NCI-H526 (cell line): ENCODE measurements at regions not wholly inside any gene's neighbourhood (a gene's known extent, or its start where the extent isn't known, plus 50 kb on each side); places are given as distances from the start of the nearest gene placed in this dataset.
"Not testable (repeated sequence)": the region's sequence is repeated elsewhere in the genome, so short reads cannot be mapped to it uniquely, and the experiment has no call there.

ENCODE experiments used
- DNase-seq, 2 experiments: peaks; one replicate each; lab custom pipeline; 2025; lab: John Stamatoyannopoulos, UW

GRCh38 chr4:78691971-78692821, 84.0 kb upstream of the BMP2K start:
- no peak for DNase-seq

DNA sequence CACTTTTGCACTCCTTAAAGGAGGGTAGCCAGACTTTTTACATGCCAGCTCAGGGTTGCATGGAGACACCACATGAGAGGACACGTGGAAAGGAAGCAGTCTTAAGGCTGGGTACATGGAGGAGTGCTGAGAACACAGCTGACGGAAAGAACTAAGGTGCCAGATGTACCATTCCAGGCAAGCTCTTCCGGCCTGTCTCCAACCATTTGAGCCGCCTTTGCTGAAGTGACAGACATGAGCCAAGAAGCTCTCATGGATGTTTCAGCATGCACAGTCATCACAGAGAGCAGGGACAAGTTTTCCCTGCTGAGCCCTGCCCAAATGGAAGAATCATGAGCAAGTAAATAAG, 83.4 kb upstream of the BMP2K start:
- no peak for DNase-seq

GRCh38 chr4:78693777-78694456, 82.2 kb upstream of the BMP2K start:
- DNase-seq, result no peak

DNA sequence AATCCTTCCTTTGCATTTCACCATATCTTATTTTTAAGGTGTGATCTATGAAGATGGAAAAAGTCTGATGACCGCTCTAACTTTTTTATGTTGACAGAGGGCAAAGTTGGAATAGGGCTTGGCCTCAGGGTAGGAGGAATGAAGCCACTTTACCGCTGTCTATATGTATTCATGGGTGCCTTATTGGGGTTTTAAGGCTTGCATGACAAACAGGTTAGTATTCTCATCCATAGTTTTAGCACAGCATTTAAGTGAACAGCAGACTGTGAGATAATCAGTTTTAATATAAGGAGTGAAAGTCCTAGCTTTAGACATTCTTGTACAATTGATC, 81.7 kb upstream of the BMP2K start:
- no peak for DNase-seq

- DNase-seq, result no peak
Measured at GRCh38 chr4:78695910-78696309, 80.2 kb upstream of the BMP2K start.

- no peak for DNase-seq
Measured at GRCh38 chr4:78703079-78703478, 73.1 kb upstream of the BMP2K start.

DNA sequence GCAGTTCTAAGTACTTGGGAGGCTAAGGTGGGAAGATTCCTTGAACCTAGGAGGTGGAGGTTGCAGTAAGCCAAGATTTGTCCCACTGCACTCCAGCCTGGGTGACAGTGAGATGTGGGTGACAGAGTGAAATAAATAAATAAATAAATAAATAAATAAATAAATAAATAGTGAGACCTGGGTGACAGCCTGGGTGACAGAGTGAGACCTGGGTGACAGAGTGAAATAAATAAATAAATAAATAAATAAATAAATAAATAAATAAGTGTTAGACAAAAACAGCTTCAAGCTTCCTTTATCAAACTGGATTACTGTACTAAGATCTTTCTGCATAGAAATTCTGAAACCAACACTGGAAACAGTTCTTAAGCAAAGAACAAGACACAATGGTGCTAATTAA, 71.8 kb upstream of the BMP2K start:
- DNase-seq, result no peak

DNA sequence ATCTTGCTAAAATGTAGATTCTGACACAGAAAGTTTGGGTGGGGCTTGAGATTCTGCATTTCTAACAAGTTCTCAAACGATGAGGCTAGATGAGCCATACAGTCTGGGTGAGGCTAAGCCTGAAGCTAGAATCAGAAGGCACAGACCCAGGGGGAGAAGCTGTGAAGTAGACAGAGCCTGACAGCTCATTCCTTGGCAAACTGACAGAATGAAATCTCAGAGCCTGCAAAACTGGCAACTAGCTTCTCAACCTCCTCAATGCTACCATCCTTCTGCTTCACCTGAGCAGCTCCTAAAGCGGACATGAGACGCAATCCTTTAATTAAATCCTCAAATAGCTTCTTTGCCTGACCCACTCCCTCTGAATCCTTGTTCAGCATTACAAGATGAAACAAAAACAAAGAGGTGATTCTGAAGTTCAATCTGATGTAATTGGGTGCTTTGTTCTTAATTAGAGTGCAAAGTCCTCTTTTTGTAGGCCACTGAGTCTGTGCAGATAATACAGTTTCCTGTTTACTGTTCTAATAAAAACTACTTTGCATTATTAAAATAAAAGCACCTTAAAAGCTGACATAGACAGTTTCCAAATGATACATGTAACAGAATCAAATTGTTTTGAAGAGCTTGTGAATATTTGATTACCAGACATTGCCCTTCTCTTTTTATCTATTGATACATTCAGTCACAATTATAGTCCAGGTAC, 71.0 kb upstream of the BMP2K start:
- peak; percentile 10 to 26 for DNase-seq

DNA sequence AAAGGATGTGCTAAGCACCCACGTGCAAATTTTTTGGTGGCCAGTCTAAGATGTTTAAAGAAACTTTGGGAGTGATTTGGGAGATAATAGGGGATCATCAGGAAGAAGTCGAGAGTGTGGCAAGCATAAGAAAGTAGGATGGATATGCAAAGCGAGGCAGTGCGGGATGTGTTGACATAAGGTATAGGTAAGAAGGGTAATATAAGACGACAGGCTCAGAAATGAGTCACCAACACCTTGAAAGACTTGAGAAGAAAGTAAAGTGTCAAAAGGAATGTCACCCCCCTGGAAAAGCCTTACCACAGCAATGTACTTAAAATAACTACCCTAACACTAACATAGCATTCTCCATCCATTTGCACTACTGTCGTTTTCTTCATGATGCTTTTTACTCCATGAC, 69.8 kb upstream of the BMP2K start:
- DNase-seq, result no peak

DNA sequence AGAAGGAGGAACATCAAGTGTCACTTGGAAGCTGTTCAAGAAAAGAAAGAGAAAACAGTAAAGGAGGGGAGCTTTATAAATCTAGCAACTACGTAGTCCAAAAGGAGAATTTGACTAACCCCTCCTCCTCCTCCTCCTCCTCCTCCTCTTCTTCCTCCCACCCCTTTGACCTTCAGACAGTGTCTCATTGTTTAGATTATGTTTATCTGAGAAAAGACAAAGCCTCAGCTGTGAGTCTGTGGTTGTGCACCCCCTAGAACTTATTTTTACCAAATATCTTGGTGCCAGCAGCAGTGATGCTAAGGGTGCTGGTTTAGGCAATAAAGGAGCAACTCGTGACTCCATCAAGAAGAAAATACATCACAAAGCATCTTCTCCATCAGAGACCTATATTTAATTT, 68.9 kb upstream of the BMP2K start:
- DNase-seq, result no peak

- DNase-seq, result no peak
Measured at GRCh38 chr4:78707793-78708192, 68.4 kb upstream of the BMP2K start.

DNA sequence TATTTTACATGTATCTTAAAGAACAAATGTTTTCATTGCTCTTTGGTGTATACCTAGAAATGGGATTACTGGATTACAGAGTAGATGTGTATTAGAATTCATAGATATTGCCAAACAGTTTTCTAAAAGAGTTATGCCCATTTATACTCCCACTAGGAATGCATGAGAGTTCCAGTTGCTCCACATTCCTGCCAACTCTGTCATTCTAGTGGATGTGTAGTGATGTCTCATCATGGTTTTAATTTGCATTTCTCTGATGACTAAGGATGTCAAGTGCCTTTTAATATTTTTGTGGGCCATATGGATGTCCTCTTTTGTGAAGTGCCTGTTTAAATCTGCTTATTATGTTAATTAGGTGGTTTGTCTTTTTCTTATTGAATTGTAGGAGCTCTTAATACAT, 65.6 kb upstream of the BMP2K start:
- DNase-seq, result no peak

- no peak for DNase-seq
Measured at GRCh38 chr4:78711676-78712075, 64.5 kb upstream of the BMP2K start.

DNA sequence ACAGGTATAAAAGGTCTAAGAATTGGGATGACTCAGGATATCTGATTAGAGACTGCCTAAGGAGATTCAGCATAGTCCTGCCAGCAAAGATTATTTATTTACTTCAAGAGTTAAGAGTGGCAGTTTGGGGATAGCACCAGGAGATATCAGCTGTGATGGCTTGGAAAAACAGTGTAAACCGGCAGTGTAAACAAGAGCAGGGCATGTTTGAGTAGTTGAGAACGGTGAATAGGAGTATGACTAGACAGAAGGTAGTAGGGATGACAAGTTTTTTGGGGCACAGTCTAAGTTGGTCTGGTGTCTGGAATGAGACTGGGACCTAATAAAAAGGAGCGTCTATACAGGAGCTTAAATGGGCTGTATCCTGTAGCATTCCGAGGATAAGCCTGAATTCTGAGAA, 61.6 kb upstream of the BMP2K start:
- not testable (repeated sequence) for DNase-seq

DNA sequence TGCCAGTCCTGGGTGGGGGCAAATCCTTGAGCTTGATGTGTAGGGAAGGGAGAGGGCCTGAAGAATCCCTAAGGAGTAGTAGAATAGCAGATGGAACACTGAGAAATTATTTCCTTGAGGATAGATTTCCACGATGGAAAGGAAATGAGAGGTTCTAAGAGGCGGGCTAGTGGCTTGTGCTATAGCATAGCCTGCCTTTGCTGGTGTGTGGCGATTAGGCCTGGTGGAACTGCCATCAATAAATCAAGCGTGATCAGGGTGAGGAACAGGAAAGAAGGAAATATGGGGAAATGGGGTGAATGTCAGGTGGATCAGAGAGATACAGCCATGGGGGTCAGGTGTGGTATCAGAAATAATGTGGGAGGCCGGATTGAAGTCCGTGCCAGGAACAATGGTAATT, 60.8 kb upstream of the BMP2K start:
- DNase-seq, result not testable (repeated sequence)

DNA sequence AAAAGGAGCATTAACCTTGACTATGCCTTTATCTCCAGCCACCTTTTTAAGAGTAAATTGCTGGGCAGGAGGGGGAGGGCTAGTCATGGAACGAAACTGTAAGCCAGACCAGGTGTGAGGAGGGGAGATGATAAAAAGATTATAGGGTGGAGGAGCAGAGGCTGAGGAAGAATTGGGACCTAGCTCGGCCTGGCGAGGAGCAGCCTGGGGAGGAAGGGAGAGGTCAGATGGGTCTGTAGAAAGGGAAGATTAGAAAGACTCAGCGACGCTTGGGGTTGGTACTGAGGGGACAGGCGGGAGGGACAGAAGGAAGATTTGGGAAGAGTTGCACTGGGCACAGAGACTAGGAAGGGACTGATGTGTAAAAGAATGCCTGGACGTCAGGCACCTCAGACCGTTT, 58.4 kb upstream of the BMP2K start:
- not testable (repeated sequence) for DNase-seq

- no peak for DNase-seq
Measured at GRCh38 chr4:78720204-78720603, 55.9 kb upstream of the BMP2K start.

- DNase-seq, result no peak
Measured at GRCh38 chr4:78720994-78721677, 55.0 kb upstream of the BMP2K start.

DNA sequence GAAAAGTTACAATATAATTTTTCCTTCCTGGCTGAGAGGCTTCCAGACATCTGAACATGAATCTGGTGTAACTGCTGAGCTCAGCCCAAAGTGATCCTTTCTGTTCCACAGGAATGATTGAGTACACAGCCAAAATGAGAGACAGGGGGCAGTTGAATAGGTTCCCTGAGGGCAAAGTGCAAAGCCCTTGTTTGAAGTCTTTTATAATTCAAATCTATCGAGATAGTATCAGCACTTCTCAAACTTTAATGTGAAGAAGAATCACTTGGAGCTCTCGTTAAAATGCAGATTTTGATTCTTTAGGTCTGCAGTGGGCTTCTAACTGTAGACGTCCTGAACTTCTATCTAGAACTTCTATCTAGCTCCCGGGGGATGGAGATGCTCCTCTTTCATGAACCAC, 54.4 kb upstream of the BMP2K start:
- no peak for DNase-seq

DNA sequence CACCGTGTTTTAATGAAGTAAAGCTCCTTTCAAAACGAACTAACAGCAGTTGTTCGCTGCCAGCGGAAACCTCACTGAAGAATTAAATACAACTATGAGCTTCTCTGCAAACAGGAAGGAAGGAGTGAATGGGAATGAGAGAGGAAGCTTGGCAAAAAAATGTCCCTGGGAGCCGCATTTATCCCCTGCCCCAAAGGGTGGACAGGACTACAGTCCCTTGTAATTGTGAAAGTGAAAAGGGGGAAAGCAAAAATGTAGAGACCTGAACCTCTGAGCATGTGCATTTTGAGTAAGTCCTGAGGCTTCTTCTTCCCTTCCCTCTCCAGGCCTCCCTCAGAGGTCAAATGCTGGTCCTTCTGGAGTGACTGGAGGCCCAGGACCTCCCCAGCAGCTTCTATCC, 53.8 kb upstream of the BMP2K start:
- DNase-seq, result no peak

DNA sequence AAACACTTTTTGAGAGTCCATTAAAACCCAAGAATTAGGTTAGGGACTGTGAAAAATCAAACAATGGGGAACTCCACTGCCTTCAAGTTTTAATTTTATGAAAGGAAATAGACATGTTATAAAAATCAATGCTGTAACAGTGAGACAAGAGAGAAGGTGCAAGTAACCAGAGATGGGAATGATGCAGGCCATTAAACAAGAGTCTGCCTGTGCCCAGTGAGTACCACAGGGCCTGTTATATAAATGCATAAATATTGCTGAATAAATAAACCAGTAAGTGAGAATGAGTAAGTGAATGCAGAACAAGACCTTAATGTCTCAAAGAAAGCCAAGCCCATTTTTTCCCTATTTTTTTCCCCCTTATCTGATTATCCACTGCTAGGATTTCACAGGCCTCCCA, 53.3 kb upstream of the BMP2K start:
- no peak for DNase-seq
